ENCODE measurements at regions not wholly inside any gene's neighbourhood (a gene's known extent, or its start where the extent isn't known, plus 50 kb on each side); places are given as distances from the start of the nearest gene placed in this dataset.

GRCh38 chr21:17449701-17450100, 63.1 kb upstream of the CXADR start:
- no peaks in the 10 kb centered on the region for H3K9me3 ChIP-seq (ENCODE audit: low read length)
- DNase-seq, result no peak
- no peaks in the 10 kb centered on the region for H3K27me3 ChIP-seq (ENCODE audit: insufficient read depth, low read length, poor library complexity, severe bottlenecking)
- Mint-ChIP-seq H3K4me1 (peaks cover 0 to 8% (median 7%) of the 10 kb centered on the region in 3 donors), H3K4me3 (no peak overlapping the region), H3K36me3 (no peaks in the 10 kb centered on the region), H3K27me3 (peaks cover 2 to 7% of the 10 kb centered on the region in 2 donors), H3K27ac (no peak overlapping the region), H3K9me3 (no peaks in the 10 kb centered on the region)
- no peaks in the 10 kb centered on the region for H3K4me1 ChIP-seq (ENCODE audit: insufficient read depth, low read length)
- H3K27ac ChIP-seq (ENCODE audit: low read depth, low read length), result no peak overlapping the region
- H3K36me3 ChIP-seq (ENCODE audit: insufficient read depth, low read length), result no peaks in the 10 kb centered on the region
- ChIA-PET POLR2A (no interaction called here), CTCF (no interaction called here)
- no peak overlapping the region for H3K4me3 ChIP-seq (ENCODE audit: low read length)

- no peak overlapping the region for H3K27ac ChIP-seq (ENCODE audit: low read depth, low read length)
- no peak overlapping the region for H3K4me3 ChIP-seq (ENCODE audit: low read length)
- ChIA-PET POLR2A (no interaction called here), CTCF (no interaction called here)
- Mint-ChIP-seq H3K4me1 (peaks cover 0 to 11% (median 8%) of the 10 kb centered on the region in 3 donors), H3K27ac (no peak overlapping the region), H3K9me3 (no peaks in the 10 kb centered on the region), H3K4me3 (no peak overlapping the region), H3K27me3 (peaks cover 2 to 9% of the 10 kb centered on the region in 2 donors), H3K36me3 (no peaks in the 10 kb centered on the region)
- H3K36me3 ChIP-seq (ENCODE audit: insufficient read depth, low read length), result no peaks in the 10 kb centered on the region
- no peaks in the 10 kb centered on the region for H3K27me3 ChIP-seq (ENCODE audit: insufficient read depth, low read length, poor library complexity, severe bottlenecking)
- DNase-seq, result no peak
- H3K4me1 ChIP-seq (ENCODE audit: insufficient read depth, low read length), result no peaks in the 10 kb centered on the region
- no peaks in the 10 kb centered on the region for H3K9me3 ChIP-seq (ENCODE audit: low read length)
Measured at GRCh38 chr21:17451364-17451891, 61.4 kb upstream of the CXADR start.

GRCh38 chr21:17454315-17455027, 58.4 kb upstream of the CXADR start:
- Histone ChIP-seq H3K36me3 (ENCODE audit: insufficient read depth, low read length) (no peaks in the 10 kb centered on the region), H3K27me3 (ENCODE audit: insufficient read depth, low read length, poor library complexity, severe bottlenecking) (no peaks in the 10 kb centered on the region), H3K9me3 (ENCODE audit: low read length) (no peaks in the 10 kb centered on the region), H3K27ac (ENCODE audit: low read depth, low read length) (no peak overlapping the region), H3K4me3 (ENCODE audit: low read length) (no peak overlapping the region), H3K4me1 (ENCODE audit: insufficient read depth, low read length) (no peaks in the 10 kb centered on the region)
- ChIA-PET CTCF (no interaction called here), POLR2A (no interaction called here)
- peaks cover 1 to 14% of the 10 kb centered on the region in 2 donors for H3K27me3 Mint-ChIP-seq
- DNase-seq, result peak in 1 of 5 donors; percentile 1
- no peaks in the 10 kb centered on the region for H3K36me3 Mint-ChIP-seq
- H3K4me1 Mint-ChIP-seq, result peaks cover 0 to 11% (median 8%) of the 10 kb centered on the region in 3 donors
- H3K4me3 Mint-ChIP-seq, result peak overlapping the region in 2 of 7 donors; percentile 37 to 51
- H3K9me3 Mint-ChIP-seq, result no peaks in the 10 kb centered on the region
- peak overlapping the region in 1 of 8 donors; percentile 53 for H3K27ac Mint-ChIP-seq

- H3K36me3 Mint-ChIP-seq, result no peaks in the 10 kb centered on the region
- no peaks in the 10 kb centered on the region for H3K27me3 ChIP-seq (ENCODE audit: insufficient read depth, low read length, poor library complexity, severe bottlenecking)
- no peaks in the 10 kb centered on the region for H3K9me3 Mint-ChIP-seq
- H3K4me3 Mint-ChIP-seq, result no peak overlapping the region
- no peak overlapping the region for H3K4me3 ChIP-seq (ENCODE audit: low read length)
- peaks cover 1 to 10% of the 10 kb centered on the region in 2 donors for H3K27me3 Mint-ChIP-seq
- POLR2A ChIA-PET, result no interaction called here
- peaks cover 0 to 11% (median 8%) of the 10 kb centered on the region in 3 donors for H3K4me1 Mint-ChIP-seq
- no peak overlapping the region for H3K27ac ChIP-seq (ENCODE audit: low read depth, low read length)
- no peaks in the 10 kb centered on the region for H3K36me3 ChIP-seq (ENCODE audit: insufficient read depth, low read length)
- no peak overlapping the region for H3K27ac Mint-ChIP-seq
- CTCF ChIA-PET, result no interaction called here
- no peak for DNase-seq
- no peaks in the 10 kb centered on the region for H3K9me3 ChIP-seq (ENCODE audit: low read length)
- H3K4me1 ChIP-seq (ENCODE audit: insufficient read depth, low read length), result no peaks in the 10 kb centered on the region
Measured at GRCh38 chr21:17455028-17455353, 57.9 kb upstream of the CXADR start.

- Mint-ChIP-seq H3K4me1 (peaks cover 0 to 11% (median 8%) of the 10 kb centered on the region in 3 donors), H3K27me3 (peaks cover 1 to 6% of the 10 kb centered on the region in 2 donors), H3K9me3 (no peaks in the 10 kb centered on the region), H3K36me3 (no peaks in the 10 kb centered on the region), H3K27ac (peak overlapping the region in 1 of 8 donors; percentile 26), H3K4me3 (no peak overlapping the region)
- no peaks in the 10 kb centered on the region for H3K27me3 ChIP-seq (ENCODE audit: insufficient read depth, low read length, poor library complexity, severe bottlenecking)
- ChIA-PET CTCF (no interaction called here), POLR2A (no interaction called here)
- H3K4me3 ChIP-seq (ENCODE audit: low read length), result no peak overlapping the region
- no peaks in the 10 kb centered on the region for H3K36me3 ChIP-seq (ENCODE audit: insufficient read depth, low read length)
- H3K9me3 ChIP-seq (ENCODE audit: low read length), result no peaks in the 10 kb centered on the region
- no peak overlapping the region for H3K27ac ChIP-seq (ENCODE audit: low read depth, low read length)
- no peaks in the 10 kb centered on the region for H3K4me1 ChIP-seq (ENCODE audit: insufficient read depth, low read length)
- no peak for DNase-seq
Measured at GRCh38 chr21:17455451-17455850, 57.4 kb upstream of the CXADR start.

GRCh38 chr21:17458279-17458678, 54.6 kb upstream of the CXADR start:
- H3K9me3 ChIP-seq (ENCODE audit: low read length), result no peaks in the 10 kb centered on the region
- no peak for DNase-seq
- H3K36me3 Mint-ChIP-seq, result no peaks in the 10 kb centered on the region
- H3K27me3 Mint-ChIP-seq, result peaks cover 3 to 6% of the 10 kb centered on the region in 2 donors
- no peak overlapping the region for H3K4me3 Mint-ChIP-seq
- peaks cover 0 to 11% (median 8%) of the 10 kb centered on the region in 3 donors for H3K4me1 Mint-ChIP-seq
- H3K4me3 ChIP-seq (ENCODE audit: low read length), result no peak overlapping the region
- no peaks in the 10 kb centered on the region for H3K27me3 ChIP-seq (ENCODE audit: insufficient read depth, low read length, poor library complexity, severe bottlenecking)
- H3K36me3 ChIP-seq (ENCODE audit: insufficient read depth, low read length), result no peaks in the 10 kb centered on the region
- ChIA-PET CTCF (no interaction called here), POLR2A (no interaction called here)
- H3K4me1 ChIP-seq (ENCODE audit: insufficient read depth, low read length), result no peaks in the 10 kb centered on the region
- H3K27ac ChIP-seq (ENCODE audit: low read depth, low read length), result no peak overlapping the region
- no peaks in the 10 kb centered on the region for H3K9me3 Mint-ChIP-seq
- H3K27ac Mint-ChIP-seq, result no peak overlapping the region

GRCh38 chr21:17460094-17460493, 52.7 kb upstream of the CXADR start:
- H3K36me3 Mint-ChIP-seq, result no peaks in the 10 kb centered on the region
- peaks cover 3 to 6% of the 10 kb centered on the region in 2 donors for H3K27me3 Mint-ChIP-seq
- Histone ChIP-seq H3K27me3 (ENCODE audit: insufficient read depth, low read length, poor library complexity, severe bottlenecking) (no peaks in the 10 kb centered on the region), H3K9me3 (ENCODE audit: low read length) (no peaks in the 10 kb centered on the region), H3K36me3 (ENCODE audit: insufficient read depth, low read length) (no peaks in the 10 kb centered on the region), H3K27ac (ENCODE audit: low read depth, low read length) (no peak overlapping the region), H3K4me3 (ENCODE audit: low read length) (no peak overlapping the region), H3K4me1 (ENCODE audit: insufficient read depth, low read length) (no peaks in the 10 kb centered on the region)
- H3K4me3 Mint-ChIP-seq, result no peak overlapping the region
- H3K4me1 Mint-ChIP-seq, result no peaks in the 10 kb centered on the region
- no peaks in the 10 kb centered on the region for H3K9me3 Mint-ChIP-seq
- ChIA-PET CTCF (no interaction called here), POLR2A (no interaction called here)
- H3K27ac Mint-ChIP-seq, result no peak overlapping the region
- no peak for DNase-seq

GRCh38 chr21:17461014-17461413, 51.8 kb upstream of the CXADR start:
- H3K27me3 Mint-ChIP-seq, result peaks cover 3 to 6% of the 10 kb centered on the region in 2 donors
- H3K27ac ChIP-seq (ENCODE audit: low read depth, low read length), result no peak overlapping the region
- DNase-seq, result no peak
- no peak overlapping the region for H3K27ac Mint-ChIP-seq
- H3K36me3 Mint-ChIP-seq, result no peaks in the 10 kb centered on the region
- H3K4me3 Mint-ChIP-seq, result no peak overlapping the region
- H3K4me1 Mint-ChIP-seq, result no peaks in the 10 kb centered on the region
- no peaks in the 10 kb centered on the region for H3K36me3 ChIP-seq (ENCODE audit: insufficient read depth, low read length)
- H3K4me1 ChIP-seq (ENCODE audit: insufficient read depth, low read length), result no peaks in the 10 kb centered on the region
- H3K27me3 ChIP-seq (ENCODE audit: insufficient read depth, low read length, poor library complexity, severe bottlenecking), result no peaks in the 10 kb centered on the region
- CTCF ChIA-PET, result no interaction called here
- POLR2A ChIA-PET, result no interaction called here
- H3K4me3 ChIP-seq (ENCODE audit: low read length), result no peak overlapping the region
- no peaks in the 10 kb centered on the region for H3K9me3 Mint-ChIP-seq
- H3K9me3 ChIP-seq (ENCODE audit: low read length), result no peaks in the 10 kb centered on the region

All from CD8-positive, alpha-beta memory T cell (primary cell).